SW 1271 (cell line): ENCODE measurements at regions not wholly inside any gene's neighbourhood (a gene's known extent, or its start where the extent isn't known, plus 50 kb on each side); places are given as distances from the start of the nearest gene placed in this dataset.

Source experiments
- DNase-seq, 2 experiments: peaks; one replicate each; lab custom pipeline; 2025; lab: John Stamatoyannopoulos, UW

GRCh38 chr4:133014473-133015135 is 134.5 kb upstream of the PCDH10 start:
- no peak for DNase-seq

- no peak for DNase-seq
These were observed 103.8 kb upstream of the PCDH10 start for GRCh38 chr4:133045288-133045687.

- no peak for DNase-seq
These were observed 102.9 kb upstream of the PCDH10 start for GRCh38 chr4:133046156-133046555.

- no peak for DNase-seq
These were observed 90.4 kb upstream of the PCDH10 start for GRCh38 chr4:133058701-133059100.

- DNase-seq = no peak
These were observed 90.0 kb upstream of the PCDH10 start for GRCh38 chr4:133059117-133059516.

GRCh38 chr4:133062851-133063250 is 86.2 kb upstream of the PCDH10 start:
- DNase-seq = no peak

GRCh38 chr4:133068083-133068482 is 81.0 kb upstream of the PCDH10 start:
- no peak for DNase-seq

GRCh38 chr4:133081246-133081645 is 67.8 kb upstream of the PCDH10 start:
- no peak for DNase-seq

- DNase-seq = no peak
These were observed 64.7 kb upstream of the PCDH10 start for GRCh38 chr4:133084421-133084820.

- DNase-seq = no peak
These were observed 53.5 kb upstream of the PCDH10 start for GRCh38 chr4:133095591-133095990.

- no peak for DNase-seq
These were observed 52.1 kb upstream of the PCDH10 start for GRCh38 chr4:133096972-133097371.
